ENCODE measurements at regions not wholly inside any gene's neighbourhood (a gene's known extent, or its start where the extent isn't known, plus 50 kb on each side); places are given as distances from the start of the nearest gene placed in this dataset.

- no peak overlapping the region for H3K27ac ChIP-seq
- H3K36me3 ChIP-seq = no peaks in the 10 kb centered on the region
- WGBS, 2 donors (ENCODE audit: low coverage in 1 of 2) = 33 to 37% methylated on average over 1 of the region's 1 CpG
- no peaks in the 10 kb centered on the region for H3K4me1 ChIP-seq
- no peaks in the 10 kb centered on the region for H3K9me3 ChIP-seq
- H3K4me3 ChIP-seq = no peak overlapping the region
- ATAC-seq = no peak
- TF ChIP-seq POLR2A (IDR thresholded peaks at IDR 0.05) (no peak), EP300 (IDR thresholded peaks at IDR 0.05) (no peak), CTCF (IDR thresholded peaks at IDR 0.05) (no peak), POLR2AphosphoS5 (IDR thresholded peaks at IDR 0.05) (no peak)
- no peaks in the 10 kb centered on the region for H3K27me3 ChIP-seq
Observed at GRCh38 chr13:63110466-63110865, 1694.8 kb upstream of the PCDH20 start.

GRCh38 chr13:63107179-63107943, 1691.7 kb upstream of the PCDH20 start:
- no peaks in the 10 kb centered on the region for H3K27me3 ChIP-seq
- no peak for ATAC-seq
- no peak overlapping the region for H3K27ac ChIP-seq
- H3K9me3 ChIP-seq = no peaks in the 10 kb centered on the region
- no peaks in the 10 kb centered on the region for H3K36me3 ChIP-seq
- WGBS, 2 donors (ENCODE audit: low coverage in 1 of 2) = 27 to 36% methylated on average over 4 to 5 of the region's 5 CpGs
- H3K4me1 ChIP-seq = no peaks in the 10 kb centered on the region
- TF ChIP-seq EP300 (IDR thresholded peaks at IDR 0.05) = no peak
- no peak for TF ChIP-seq POLR2A (IDR thresholded peaks at IDR 0.05)
- TF ChIP-seq POLR2AphosphoS5 (IDR thresholded peaks at IDR 0.05) = no peak
- TF ChIP-seq CTCF (IDR thresholded peaks at IDR 0.05) = no peak
- no peak overlapping the region for H3K4me3 ChIP-seq

- no peak overlapping the region for H3K4me3 ChIP-seq
- no peaks in the 10 kb centered on the region for H3K36me3 ChIP-seq
- H3K9me3 ChIP-seq = peaks cover 0 to 1% (median 0%) of the 10 kb centered on the region in 3 donors
- no peak overlapping the region for H3K27ac ChIP-seq
- 50 to 72% methylated on average over 1 of the region's 1 CpG for WGBS, 2 donors (ENCODE audit: low coverage in 1 of 2)
- TF ChIP-seq CTCF (IDR thresholded peaks at IDR 0.05) = no peak
- TF ChIP-seq POLR2AphosphoS5 (IDR thresholded peaks at IDR 0.05) = no peak
- TF ChIP-seq EP300 (IDR thresholded peaks at IDR 0.05) = no peak
- no peak for TF ChIP-seq POLR2A (IDR thresholded peaks at IDR 0.05)
- H3K27me3 ChIP-seq = no peaks in the 10 kb centered on the region
- ATAC-seq = no peak
- H3K4me1 ChIP-seq = no peaks in the 10 kb centered on the region
Observed at GRCh38 chr13:63094717-63095116, 1679.1 kb upstream of the PCDH20 start.

GRCh38 chr13:63093907-63094469, 1678.3 kb upstream of the PCDH20 start:
- Histone ChIP-seq H3K27ac (no peak overlapping the region), H3K4me1 (no peaks in the 10 kb centered on the region), H3K27me3 (no peaks in the 10 kb centered on the region), H3K9me3 (no peaks in the 10 kb centered on the region), H3K4me3 (no peak overlapping the region), H3K36me3 (no peaks in the 10 kb centered on the region)
- TF ChIP-seq POLR2AphosphoS5 (IDR thresholded peaks at IDR 0.05) (no peak), CTCF (IDR thresholded peaks at IDR 0.05) (no peak), POLR2A (IDR thresholded peaks at IDR 0.05) (no peak)
- ATAC-seq = no peak

- Histone ChIP-seq H3K4me1 (no peaks in the 10 kb centered on the region), H3K9me3 (no peaks in the 10 kb centered on the region), H3K27ac (no peak overlapping the region), H3K36me3 (no peaks in the 10 kb centered on the region), H3K27me3 (no peaks in the 10 kb centered on the region), H3K4me3 (no peak overlapping the region)
- no peak for ATAC-seq
- no peak for TF ChIP-seq CTCF (IDR thresholded peaks at IDR 0.05)
- no peak for TF ChIP-seq POLR2AphosphoS5 (IDR thresholded peaks at IDR 0.05)
- TF ChIP-seq EP300 (IDR thresholded peaks at IDR 0.05) = no peak
- TF ChIP-seq POLR2A (IDR thresholded peaks at IDR 0.05) = no peak
- 95 to 100% methylated on average over 1 of the region's 1 CpG for WGBS, 2 donors (ENCODE audit: low coverage in 1 of 2)
Observed at GRCh38 chr13:63092456-63092855, 1676.8 kb upstream of the PCDH20 start.

Measured in gastroesophageal sphincter (tissue), 4 donors.